ENCODE measurements at regions not wholly inside any gene's neighbourhood (a gene's known extent, or its start where the extent isn't known, plus 50 kb on each side); places are given as distances from the start of the nearest gene placed in this dataset.

DNA sequence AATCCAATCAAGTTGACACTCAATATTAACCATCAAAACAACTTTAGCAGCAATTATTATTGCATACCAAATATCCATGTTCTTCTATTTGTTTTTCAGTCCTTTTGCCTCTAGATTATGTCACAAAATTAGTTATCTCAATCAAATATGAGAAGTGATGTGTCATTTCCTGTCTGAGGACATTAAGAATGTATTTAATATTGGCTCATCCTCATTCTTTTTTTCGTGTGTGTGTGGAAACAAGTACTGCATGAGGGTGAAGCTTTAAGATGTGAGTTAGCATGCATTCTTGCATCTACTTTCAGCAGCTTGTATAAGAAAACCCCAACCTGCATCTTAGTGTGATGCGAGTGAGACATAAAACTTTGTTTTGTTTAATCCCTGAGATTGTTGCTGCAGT lies 301.4 kb downstream of the GRIA2 start:
- Histone ChIP-seq H2BK120ac (ENCODE audit: insufficient read depth, low read length, poor library complexity) (no peak overlapping the region), H3K9ac (ENCODE audit: low read length) (no peak overlapping the region), H2BK5ac (ENCODE audit: low read depth, low read length, poor library complexity) (no peak overlapping the region), H2AFZ (ENCODE audit: insufficient read depth, low read length, poor library complexity) (no peak overlapping the region), H2BK12ac (ENCODE audit: low read length) (no peak overlapping the region), H3K4ac (ENCODE audit: low read depth, low read length) (no peak overlapping the region), H3K14ac (ENCODE audit: low read length) (no peak overlapping the region), H2AK5ac (ENCODE audit: low read length) (no peak overlapping the region), H3K23ac (ENCODE audit: low read length) (no peak overlapping the region), H3K9me3 (ENCODE audit: insufficient read depth, low read depth, low read length) (peaks cover 2% of the 10 kb centered on the region), H3K79me2 (ENCODE audit: control insufficient read depth, insufficient read depth, low read length, poor library complexity) (no peaks in the 10 kb centered on the region), H3K4me3 (ENCODE audit: low read depth, low read length) (no peak overlapping the region), H3K18ac (ENCODE audit: low read length) (no peak overlapping the region), H4K91ac (ENCODE audit: low read depth, low read length) (no peak overlapping the region), H3K27me3 (ENCODE audit: insufficient read depth, low read length) (no peaks in the 10 kb centered on the region), H4K12ac (ENCODE audit: low read depth, low read length) (no peak overlapping the region), H3K36me3 (ENCODE audit: control insufficient read depth in 1 of 2, insufficient read depth in 2 of 2, low read length in 2 of 2) (no peaks in the 10 kb centered on the region), H3K4me2 (ENCODE audit: low read length) (no peak overlapping the region), H3K27ac (ENCODE audit: low read depth, low read length) (no peak overlapping the region), H3K4me1 (ENCODE audit: control insufficient read depth in 1 of 2, insufficient read depth in 2 of 2, low read length in 2 of 2) (no peaks in the 10 kb centered on the region), H3K79me1 (ENCODE audit: low read length) (no peaks in the 10 kb centered on the region), H4K8ac (ENCODE audit: low read depth, low read length) (no peak overlapping the region)
- peak in 1 of 2 donors; percentile 1 for DNase-seq
- WGBS (ENCODE audit: extremely low coverage, insufficient coverage, insufficient read length) = no CpG with 5 or more reads among the region's 2 CpGs

DNA sequence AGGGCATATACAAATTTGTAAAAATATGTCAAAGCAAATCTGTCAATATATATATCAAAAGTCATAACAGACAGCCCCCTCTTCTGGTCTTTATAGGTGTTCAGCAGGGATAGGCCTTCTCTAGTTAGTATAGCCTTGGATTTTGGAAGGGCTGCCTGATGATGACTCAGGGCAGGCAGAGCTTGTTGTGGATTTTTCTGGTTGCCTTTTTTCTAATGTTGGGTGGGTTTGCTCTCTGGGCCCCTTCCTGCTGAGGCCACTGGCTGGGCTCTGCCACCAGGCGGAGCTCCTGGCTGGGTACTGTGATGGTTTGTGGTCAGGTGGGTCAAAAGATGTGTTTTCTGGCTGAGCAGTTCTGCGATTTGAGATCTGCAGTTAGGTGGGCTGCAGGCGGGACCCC lies 294.2 kb downstream of the GRIA2 start:
- Histone ChIP-seq H3K23ac (ENCODE audit: low read length) (no peak overlapping the region), H4K12ac (ENCODE audit: low read depth, low read length) (no peak overlapping the region), H3K4ac (ENCODE audit: low read depth, low read length) (no peak overlapping the region), H3K18ac (ENCODE audit: low read length) (no peak overlapping the region), H3K9me3 (ENCODE audit: insufficient read depth, low read depth, low read length) (no peaks in the 10 kb centered on the region), H3K79me1 (ENCODE audit: low read length) (no peaks in the 10 kb centered on the region), H4K91ac (ENCODE audit: low read depth, low read length) (no peak overlapping the region), H3K27me3 (ENCODE audit: insufficient read depth, low read length) (no peaks in the 10 kb centered on the region), H3K4me1 (ENCODE audit: control insufficient read depth in 1 of 2, insufficient read depth in 2 of 2, low read length in 2 of 2) (no peaks in the 10 kb centered on the region), H3K4me3 (ENCODE audit: low read depth, low read length) (no peak overlapping the region), H3K14ac (ENCODE audit: low read length) (no peak overlapping the region), H2AFZ (ENCODE audit: insufficient read depth, low read length, poor library complexity) (no peak overlapping the region), H4K8ac (ENCODE audit: low read depth, low read length) (no peak overlapping the region), H2BK120ac (ENCODE audit: insufficient read depth, low read length, poor library complexity) (no peak overlapping the region), H3K4me2 (ENCODE audit: low read length) (no peak overlapping the region), H3K36me3 (ENCODE audit: control insufficient read depth in 1 of 2, insufficient read depth in 2 of 2, low read length in 2 of 2) (no peaks in the 10 kb centered on the region), H3K9ac (ENCODE audit: low read length) (no peak overlapping the region), H2BK5ac (ENCODE audit: low read depth, low read length, poor library complexity) (no peak overlapping the region), H2BK12ac (ENCODE audit: low read length) (no peak overlapping the region), H3K27ac (ENCODE audit: low read depth, low read length) (no peak overlapping the region), H3K79me2 (ENCODE audit: control insufficient read depth, insufficient read depth, low read length, poor library complexity) (no peaks in the 10 kb centered on the region), H2AK5ac (ENCODE audit: low read length) (no peak overlapping the region)
- no CpG with 5 or more reads among the region's 3 CpGs for WGBS (ENCODE audit: extremely low coverage, insufficient coverage, insufficient read length)
- no peak for DNase-seq

DNA sequence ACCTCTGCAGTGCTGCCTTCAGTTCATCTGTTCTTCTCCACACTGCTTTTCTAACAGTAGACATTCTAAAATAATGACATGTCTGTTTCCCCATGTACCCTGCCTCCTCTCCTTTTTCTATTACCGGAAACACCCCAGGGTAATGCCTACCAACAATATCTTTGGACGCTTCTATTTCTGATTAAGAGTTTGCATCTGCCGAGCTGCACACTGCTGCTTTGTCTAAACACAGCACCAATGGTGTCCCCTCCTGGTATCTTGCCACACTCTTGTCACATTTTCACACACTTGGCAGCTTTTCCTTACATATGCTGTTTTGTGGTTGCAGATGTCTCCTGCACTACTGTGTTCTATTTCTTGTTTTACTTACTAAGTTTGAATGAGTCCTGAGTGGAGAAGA lies 288.8 kb downstream of the GRIA2 start:
- no CpG with 5 or more reads among the region's 3 CpGs for WGBS (ENCODE audit: extremely low coverage, insufficient coverage, insufficient read length)
- Histone ChIP-seq H3K4me1 (ENCODE audit: control insufficient read depth in 1 of 2, insufficient read depth in 2 of 2, low read length in 2 of 2) (no peaks in the 10 kb centered on the region), H2AFZ (ENCODE audit: insufficient read depth, low read length, poor library complexity) (no peak overlapping the region), H2BK12ac (ENCODE audit: low read length) (no peak overlapping the region), H4K8ac (ENCODE audit: low read depth, low read length) (no peak overlapping the region), H3K4ac (ENCODE audit: low read depth, low read length) (no peak overlapping the region), H3K27ac (ENCODE audit: low read depth, low read length) (no peak overlapping the region), H3K9me3 (ENCODE audit: insufficient read depth, low read depth, low read length) (no peaks in the 10 kb centered on the region), H3K27me3 (ENCODE audit: insufficient read depth, low read length) (no peaks in the 10 kb centered on the region), H3K79me2 (ENCODE audit: control insufficient read depth, insufficient read depth, low read length, poor library complexity) (no peaks in the 10 kb centered on the region), H3K4me3 (ENCODE audit: low read depth, low read length) (no peak overlapping the region), H3K14ac (ENCODE audit: low read length) (no peak overlapping the region), H3K79me1 (ENCODE audit: low read length) (no peaks in the 10 kb centered on the region), H2BK5ac (ENCODE audit: low read depth, low read length, poor library complexity) (no peak overlapping the region), H3K9ac (ENCODE audit: low read length) (no peak overlapping the region), H4K91ac (ENCODE audit: low read depth, low read length) (no peak overlapping the region), H4K12ac (ENCODE audit: low read depth, low read length) (no peak overlapping the region), H2AK5ac (ENCODE audit: low read length) (no peak overlapping the region), H3K18ac (ENCODE audit: low read length) (no peak overlapping the region), H3K4me2 (ENCODE audit: low read length) (no peak overlapping the region), H3K36me3 (ENCODE audit: control insufficient read depth in 1 of 2, insufficient read depth in 2 of 2, low read length in 2 of 2) (no peaks in the 10 kb centered on the region), H3K23ac (ENCODE audit: low read length) (no peak overlapping the region), H2BK120ac (ENCODE audit: insufficient read depth, low read length, poor library complexity) (no peak overlapping the region)
- no peak for DNase-seq

DNA sequence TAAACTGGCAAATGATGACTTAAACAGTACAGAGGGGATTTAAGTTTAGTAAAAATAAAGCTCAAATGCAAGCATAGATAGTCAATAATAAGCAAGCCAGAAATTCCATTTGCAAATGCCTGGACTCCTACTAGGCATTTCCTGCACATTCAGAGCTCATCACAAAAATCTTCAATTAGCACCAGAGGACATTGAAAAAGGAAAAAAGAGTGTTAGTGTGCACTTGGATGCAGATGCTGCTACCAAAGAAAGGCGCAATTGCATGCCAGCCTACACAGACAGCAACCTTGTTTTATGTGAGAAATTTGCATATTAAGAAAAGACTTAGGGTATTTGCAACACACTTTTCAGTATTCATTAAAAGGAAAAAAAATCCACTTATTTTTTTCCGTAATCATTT lies 282.1 kb downstream of the GRIA2 start:
- H4K12ac ChIP-seq (ENCODE audit: low read depth, low read length) = no peak overlapping the region
- H3K9ac ChIP-seq (ENCODE audit: low read length) = peak overlapping the region; percentile 40
- no peaks in the 10 kb centered on the region for H3K79me2 ChIP-seq (ENCODE audit: control insufficient read depth, insufficient read depth, low read length, poor library complexity)
- no peak overlapping the region for H2AK5ac ChIP-seq (ENCODE audit: low read length)
- H3K14ac ChIP-seq (ENCODE audit: low read length) = no peak overlapping the region
- no peak overlapping the region for H3K18ac ChIP-seq (ENCODE audit: low read length)
- no peaks in the 10 kb centered on the region for H3K36me3 ChIP-seq (ENCODE audit: control insufficient read depth in 1 of 2, insufficient read depth in 2 of 2, low read length in 2 of 2)
- no peaks in the 10 kb centered on the region for H3K27me3 ChIP-seq (ENCODE audit: insufficient read depth, low read length)
- H3K4me3 ChIP-seq (ENCODE audit: low read depth, low read length) = no peak overlapping the region
- no peak overlapping the region for H4K8ac ChIP-seq (ENCODE audit: low read depth, low read length)
- no peak overlapping the region for H2BK120ac ChIP-seq (ENCODE audit: insufficient read depth, low read length, poor library complexity)
- H2AFZ ChIP-seq (ENCODE audit: insufficient read depth, low read length, poor library complexity) = no peak overlapping the region
- no peak for DNase-seq
- no peak overlapping the region for H3K4me2 ChIP-seq (ENCODE audit: low read length)
- H3K27ac ChIP-seq (ENCODE audit: low read depth, low read length) = no peak overlapping the region
- H3K4ac ChIP-seq (ENCODE audit: low read depth, low read length) = no peak overlapping the region
- no peak overlapping the region for H2BK12ac ChIP-seq (ENCODE audit: low read length)
- H3K4me1 ChIP-seq (ENCODE audit: control insufficient read depth in 1 of 2, insufficient read depth in 2 of 2, low read length in 2 of 2) = no peaks in the 10 kb centered on the region
- no CpG with 5 or more reads among the region's 2 CpGs for WGBS (ENCODE audit: extremely low coverage, insufficient coverage, insufficient read length)
- no peaks in the 10 kb centered on the region for H3K9me3 ChIP-seq (ENCODE audit: insufficient read depth, low read depth, low read length)
- H4K91ac ChIP-seq (ENCODE audit: low read depth, low read length) = no peak overlapping the region
- H3K79me1 ChIP-seq (ENCODE audit: low read length) = no peaks in the 10 kb centered on the region
- H2BK5ac ChIP-seq (ENCODE audit: low read depth, low read length, poor library complexity) = no peak overlapping the region
- H3K23ac ChIP-seq (ENCODE audit: low read length) = no peak overlapping the region

Data from trophoblast cell (in vitro differentiated cells and primary cell).